ENCODE measurements at regions not wholly inside any gene's neighbourhood (a gene's known extent, or its start where the extent isn't known, plus 50 kb on each side); places are given as distances from the start of the nearest gene placed in this dataset.

DNA sequence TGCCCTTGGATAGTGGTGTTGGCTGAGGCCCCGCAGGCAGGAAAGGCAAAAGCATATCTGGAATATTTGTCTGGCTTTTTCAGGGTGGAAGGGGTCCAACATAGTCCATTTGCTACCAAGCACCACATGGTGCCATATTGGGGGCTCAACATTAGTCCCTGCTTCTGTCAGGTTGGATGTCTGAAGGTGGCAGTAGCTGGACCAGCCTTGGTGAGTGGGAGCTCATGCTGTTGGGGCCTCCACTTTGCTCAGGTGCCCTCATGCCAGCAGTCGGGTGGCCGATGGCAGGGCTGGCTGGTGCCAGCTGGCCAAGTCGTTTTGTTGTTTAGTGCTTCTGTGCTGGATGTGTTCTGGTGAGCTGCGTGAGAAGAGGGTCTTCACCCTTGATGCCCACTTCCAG is 135.3 kb downstream of the PAPOLA start:
- DNase-seq (ENCODE audit: low read depth), result no peak

DNA sequence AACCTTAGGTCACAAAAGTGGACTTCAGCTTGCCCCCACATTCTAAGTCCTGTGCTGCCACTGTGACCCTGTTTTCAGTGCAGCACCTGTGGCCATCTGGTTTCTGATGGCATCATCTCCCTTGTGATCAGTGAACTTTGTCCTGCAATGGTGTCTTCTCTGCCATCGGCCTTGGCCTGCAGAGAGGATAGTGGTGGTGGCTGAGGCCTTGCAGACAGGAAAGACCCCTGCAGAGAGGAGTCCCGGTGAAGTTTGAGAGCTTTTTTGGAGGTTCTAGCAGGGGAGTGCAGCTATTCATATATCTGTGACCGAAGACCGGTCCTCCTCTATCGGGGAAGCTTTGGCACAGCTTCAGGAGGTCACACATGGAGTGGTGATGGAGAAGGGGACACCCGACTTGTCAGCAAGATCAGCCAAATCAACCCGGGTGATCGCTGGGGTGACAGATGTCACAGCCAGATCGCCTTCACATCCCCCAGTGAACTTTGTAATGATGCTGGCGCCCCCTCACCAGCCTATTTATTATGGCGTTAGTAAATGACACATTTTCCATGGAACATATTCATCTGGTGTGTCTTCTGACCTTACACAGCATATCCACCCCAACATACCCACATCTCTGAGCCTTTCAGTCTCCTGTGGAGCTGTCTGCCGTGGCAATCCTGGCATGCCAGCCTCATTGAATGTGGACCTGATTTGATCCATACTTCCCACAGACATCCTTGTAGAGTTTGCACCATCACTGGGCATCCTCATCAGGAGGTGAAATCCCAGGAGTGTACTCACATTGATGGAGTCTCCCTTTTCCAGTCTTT is 136.1 kb downstream of the PAPOLA start:
- no peak for DNase-seq (ENCODE audit: low read depth)

DNA sequence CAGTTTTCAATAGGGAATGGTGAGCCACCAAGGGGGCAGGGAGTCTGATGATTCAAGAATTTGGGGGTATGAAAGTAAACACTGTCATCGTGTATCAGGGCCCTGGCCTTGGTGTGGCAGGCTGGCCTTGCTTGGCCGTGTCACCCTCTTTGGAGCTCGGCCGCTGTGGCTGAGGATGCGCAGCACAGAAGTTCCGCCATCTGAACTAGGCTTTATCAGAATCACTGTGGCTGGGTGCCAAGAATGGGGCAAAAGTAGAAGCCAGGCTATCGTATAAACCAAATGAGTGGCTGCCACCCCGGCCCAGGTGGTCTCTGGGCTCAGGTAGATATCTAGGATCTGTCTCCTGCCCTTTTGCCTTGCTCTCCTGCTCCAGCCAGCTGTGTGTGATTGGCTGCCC is 137.4 kb downstream of the PAPOLA start:
- no peak for DNase-seq (ENCODE audit: low read depth)

DNA sequence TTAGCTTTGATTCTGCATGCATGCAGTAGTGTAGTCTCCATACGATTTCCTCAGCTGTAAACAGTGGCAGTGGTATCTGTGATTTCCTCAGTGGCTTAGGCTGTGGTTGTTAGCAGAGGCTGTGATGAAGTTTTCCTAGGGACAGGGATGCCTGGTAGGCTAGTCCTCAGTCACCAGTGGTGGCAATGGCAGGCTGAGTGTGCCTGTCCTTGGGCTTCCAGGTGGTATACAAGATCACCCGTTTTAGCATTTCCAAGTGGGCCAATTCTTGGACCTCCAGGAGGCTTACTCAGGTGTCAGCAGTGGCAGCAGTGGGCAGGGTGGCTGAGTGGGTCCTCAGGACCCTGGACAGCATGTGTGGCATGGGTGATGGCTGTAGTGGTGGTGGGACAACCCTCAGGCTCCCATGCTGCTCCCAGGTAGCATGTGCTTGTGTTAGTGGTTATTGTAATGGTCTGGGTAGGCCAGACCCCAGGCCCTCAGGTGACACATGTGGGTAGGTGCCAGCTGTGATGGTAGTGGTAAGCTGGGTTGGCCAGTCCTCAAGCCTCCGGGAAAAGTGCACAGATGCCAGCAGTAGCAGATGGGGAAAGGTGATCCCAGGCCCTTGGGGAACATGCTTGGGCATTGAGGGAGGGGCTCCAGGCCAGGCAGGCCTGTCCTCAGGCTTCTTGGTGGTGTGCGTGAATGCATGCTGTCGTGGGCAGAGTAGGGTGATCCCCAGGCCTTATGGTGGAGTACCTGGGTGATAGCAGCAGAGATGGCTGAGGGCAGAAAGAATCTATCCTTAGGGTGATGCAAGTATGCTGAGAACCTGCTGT is 146.5 kb downstream of the PAPOLA start:
- no peak for DNase-seq (ENCODE audit: low read depth)

DNA sequence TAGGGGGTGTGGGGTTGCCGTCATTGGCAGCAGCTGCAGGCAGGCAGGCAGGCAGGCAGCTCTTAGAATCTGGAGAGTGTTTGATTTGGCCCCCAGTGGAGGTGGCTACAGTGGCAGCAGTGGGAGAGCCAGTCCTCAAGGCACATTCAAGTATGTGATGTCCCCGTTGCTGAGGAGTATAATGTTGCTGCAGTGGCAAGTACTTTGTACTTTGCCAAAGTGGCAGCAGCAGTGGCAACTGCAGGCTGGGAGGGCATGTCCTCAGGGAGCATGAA is 147.1 kb downstream of the PAPOLA start:
- no peak for DNase-seq (ENCODE audit: low read depth)

DNA sequence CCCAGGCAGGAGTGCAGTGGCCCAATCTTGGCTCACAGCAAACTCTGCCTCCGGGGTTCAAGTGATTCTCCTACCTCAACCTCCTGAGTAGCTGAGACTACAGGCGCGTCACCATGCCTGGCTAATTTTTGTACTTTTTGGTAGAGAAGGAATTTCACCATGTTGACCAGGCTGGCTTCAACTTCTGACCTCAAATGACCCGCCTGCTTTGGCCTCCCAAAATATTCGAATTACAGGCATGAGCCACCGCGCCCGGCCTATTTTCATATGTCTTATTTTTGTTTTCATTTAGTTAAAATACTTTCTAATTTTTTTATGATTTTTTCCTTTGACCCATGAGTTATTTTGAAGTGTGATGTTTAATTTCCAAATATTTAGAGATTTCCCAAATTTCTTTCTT is 143.6 kb upstream of the VRK1 start:
- DNase-seq (ENCODE audit: low read depth), result no peak

DNA sequence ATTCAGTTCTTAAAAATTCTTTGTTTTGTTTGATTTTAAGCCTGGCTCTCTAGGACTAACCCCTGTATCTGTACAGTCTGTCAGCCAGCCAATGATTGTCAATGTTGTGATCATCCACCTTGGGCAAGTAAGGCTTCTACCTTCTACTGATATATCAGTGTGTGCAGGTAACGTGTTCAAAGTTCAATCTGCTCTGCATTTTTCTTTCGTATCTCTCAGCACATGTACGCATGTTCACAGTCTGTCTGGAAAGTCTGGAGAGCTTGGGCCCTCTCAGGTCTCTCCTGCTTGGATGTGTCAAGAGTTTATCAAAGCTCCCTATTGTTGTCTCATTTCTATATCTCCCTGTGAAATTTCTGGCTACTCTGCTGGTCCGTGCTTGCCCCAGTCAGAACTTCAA is 138.6 kb upstream of the VRK1 start:
- DNase-seq (ENCODE audit: low read depth), result no peak

DNA sequence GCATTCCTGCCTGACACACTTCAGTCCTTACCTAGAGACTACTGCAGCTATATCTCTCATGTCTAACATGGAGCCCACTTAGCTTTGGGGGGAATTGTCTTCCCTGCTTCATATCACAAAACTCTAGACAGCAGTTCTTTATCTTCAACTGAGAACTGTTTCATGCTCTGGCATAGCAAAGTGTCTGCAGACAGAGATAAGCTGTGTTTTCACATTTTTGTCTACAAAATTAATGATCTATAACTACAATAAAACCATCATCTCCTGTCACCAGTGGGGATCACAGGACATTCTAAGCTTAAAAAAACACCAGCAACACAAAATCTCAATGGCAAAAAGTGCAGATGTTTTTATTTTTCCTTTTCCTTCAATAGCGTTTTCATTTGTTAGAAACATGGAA is 137.1 kb upstream of the VRK1 start:
- no peak for DNase-seq (ENCODE audit: low read depth)

DNA sequence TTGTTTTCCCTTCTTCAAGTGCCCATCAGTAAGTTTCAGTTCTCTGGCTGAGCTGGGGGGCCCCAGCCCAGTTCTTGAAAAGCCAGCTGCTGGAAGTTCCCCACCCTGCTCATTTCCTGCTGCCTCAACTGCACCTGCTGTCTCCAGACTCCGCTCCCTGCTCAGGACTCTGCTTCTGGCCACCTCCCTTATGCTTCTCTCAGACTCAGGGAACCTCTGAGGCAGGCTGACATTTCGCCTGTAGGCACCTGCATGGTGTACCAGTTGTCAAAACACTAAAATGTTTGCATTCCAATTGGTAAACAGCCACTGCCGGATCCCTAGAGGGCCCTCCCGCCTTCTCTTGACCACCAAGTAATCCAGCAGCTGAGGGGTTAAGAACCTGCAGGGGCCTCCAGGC is 136.5 kb upstream of the VRK1 start:
- no peak for DNase-seq (ENCODE audit: low read depth)

DNA sequence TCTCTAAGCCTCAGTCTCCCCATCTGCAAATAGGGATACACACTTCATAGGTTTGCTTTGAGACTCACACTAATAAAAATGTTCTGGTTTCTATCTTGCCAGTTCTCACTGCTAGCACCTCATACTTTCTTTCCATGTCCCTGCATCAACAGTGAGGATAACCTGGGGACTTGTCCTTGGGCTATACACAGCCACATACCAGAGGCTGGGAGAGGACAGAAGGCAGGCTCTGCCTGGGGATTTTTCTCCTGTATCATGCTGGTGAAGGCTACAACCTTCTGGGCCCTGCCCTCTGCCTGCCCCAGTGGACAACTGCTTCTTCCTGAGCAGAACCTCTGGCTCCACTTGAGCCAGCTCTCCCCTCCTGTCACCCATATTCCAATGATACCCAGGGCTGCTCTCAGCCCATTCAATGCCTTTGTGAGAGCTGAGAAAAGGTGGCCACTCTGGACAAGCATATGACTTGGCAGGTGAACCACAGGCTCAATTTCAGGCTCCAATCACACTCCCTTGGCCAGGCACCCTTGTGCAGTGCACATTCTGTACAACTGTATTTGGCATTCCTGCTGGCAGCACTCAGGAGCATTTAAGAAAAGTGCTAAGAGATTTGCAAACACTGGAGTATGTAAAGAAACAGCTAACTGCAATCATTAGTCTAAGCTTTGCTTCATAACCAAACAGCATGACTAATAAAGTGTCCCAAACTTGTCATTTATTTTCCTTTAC is 135.8 kb upstream of the VRK1 start:
- no peak for DNase-seq (ENCODE audit: low read depth)

DNA sequence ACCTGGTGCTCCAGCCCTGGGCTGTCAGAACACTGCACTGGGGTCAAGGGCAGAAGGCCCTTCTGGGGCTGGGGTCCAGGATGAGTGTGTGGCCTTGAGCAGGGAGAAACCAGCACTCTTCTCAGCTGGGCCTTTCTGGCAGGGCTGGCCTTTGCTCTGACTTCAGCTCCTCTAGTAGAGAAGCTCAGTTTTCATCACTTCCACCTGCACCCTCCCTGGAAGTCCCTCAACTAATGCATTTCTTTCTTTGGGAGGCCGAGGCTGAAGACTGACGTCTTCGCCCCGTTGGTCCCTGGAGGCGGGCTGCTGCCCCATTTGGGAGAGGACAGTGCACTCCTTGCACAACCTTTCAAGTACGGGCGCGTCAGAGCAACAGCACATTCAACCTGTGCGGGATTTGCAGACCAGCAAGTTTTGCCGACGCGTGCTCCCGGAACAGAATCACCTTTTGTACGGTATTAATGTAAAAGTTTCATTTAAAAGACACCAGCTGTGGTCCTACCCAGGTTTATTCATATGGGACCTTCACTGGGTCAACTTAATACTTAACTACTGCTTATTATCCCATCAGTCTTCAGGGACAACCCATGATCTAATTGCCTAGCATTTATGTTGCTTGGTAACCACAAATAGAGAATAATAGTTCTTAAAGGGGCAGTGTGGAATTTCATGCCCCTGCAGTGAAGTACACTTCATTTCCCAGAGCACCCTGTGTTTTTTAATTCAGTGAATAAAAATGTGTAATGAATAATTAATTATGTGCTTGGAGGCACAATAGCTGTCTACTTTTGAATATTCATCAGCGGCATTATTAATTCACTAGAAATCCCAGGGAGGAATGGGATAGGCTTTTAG is 134.8 kb upstream of the VRK1 start:
- DNase-seq (ENCODE audit: low read depth), result no peak

DNA sequence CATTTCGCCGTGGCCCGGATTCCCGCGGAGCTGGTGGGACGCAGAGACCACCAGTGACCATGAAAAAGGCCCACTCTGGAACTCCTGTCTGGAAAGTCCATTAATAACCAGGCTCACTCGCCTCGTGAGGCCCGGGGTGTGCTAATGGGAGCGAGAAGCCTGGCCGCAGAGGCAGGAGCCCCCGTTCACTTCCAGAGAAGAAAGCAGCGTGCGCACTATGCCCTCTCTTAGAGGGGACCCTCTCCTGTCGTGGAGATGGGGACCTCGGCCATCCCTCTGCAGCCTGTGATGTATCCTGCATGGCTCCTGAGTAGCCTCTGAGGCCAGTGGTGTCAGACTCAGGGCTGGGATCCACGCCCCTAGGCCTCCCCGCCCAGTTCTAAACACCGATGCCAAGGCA is 134.1 kb upstream of the VRK1 start:
- DNase-seq (ENCODE audit: low read depth), result no peak

DNA sequence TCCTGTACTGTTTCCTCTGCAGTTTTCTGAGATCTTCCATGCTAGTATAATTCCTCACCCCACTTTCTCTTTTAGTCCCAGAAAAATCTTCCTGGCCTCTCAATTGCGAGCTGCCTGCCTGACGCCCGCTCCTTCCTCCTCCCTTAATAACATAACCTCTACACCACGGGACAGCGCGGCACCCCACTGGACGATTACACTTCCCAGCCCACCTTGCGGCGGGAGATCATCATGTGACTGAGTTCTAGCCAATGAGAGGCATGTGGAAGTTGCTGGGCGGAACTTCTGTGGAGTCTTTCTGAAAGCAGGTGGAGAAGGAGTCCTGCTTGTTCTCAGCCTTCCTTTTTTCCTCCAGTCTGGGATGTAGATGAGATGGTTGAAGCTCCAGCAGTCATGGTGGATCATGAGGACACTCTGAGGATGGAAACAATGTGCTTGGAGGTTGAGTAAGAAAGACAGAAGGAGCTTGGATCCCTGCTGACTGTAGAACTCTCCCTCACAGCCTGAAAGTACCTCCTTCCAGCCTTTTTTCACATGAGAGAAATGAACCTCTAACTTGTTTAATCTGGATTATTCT is 133.6 kb upstream of the VRK1 start:
- no peak for DNase-seq (ENCODE audit: low read depth)

DNA sequence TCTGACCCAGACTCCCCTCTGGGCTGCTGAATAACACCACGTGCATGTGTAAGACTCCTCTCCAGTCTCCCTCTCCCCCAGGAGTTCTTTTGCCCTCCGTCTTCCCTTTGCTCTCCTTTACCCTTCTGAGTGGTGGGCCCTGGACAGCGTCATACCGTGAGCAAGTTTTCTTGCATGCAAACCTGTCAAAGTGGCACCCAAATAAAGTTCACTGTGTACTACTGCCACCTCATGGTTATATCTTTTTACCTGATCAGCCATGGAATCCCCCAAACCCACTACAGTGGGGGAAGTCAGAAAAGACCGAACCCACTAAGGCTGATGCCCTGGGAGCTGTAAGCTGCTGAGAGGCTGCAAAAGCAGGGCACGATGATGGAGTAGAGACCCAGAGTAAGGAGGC is 131.1 kb upstream of the VRK1 start:
- DNase-seq (ENCODE audit: low read depth), result no peak

DNA sequence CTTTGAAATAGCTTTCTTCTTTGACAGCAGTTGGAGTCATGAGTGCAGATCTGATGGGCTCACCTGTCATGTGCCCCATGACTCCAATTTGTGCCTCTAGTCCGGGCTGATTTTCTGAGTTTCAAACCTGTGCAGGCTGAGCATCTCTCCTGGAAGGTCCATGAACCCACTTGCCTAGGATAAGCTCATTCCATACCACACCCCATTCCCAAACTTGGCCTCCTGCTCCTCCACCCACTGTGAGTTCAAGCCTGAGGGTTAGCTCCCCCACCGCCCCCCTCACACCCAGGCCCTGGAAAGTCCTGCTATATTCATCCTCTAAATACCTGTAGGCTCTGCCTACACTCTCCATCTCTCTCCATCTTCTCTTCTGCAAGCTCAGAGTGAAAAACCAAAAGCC is 126.8 kb upstream of the VRK1 start:
- DNase-seq (ENCODE audit: low read depth), result no peak

DNA sequence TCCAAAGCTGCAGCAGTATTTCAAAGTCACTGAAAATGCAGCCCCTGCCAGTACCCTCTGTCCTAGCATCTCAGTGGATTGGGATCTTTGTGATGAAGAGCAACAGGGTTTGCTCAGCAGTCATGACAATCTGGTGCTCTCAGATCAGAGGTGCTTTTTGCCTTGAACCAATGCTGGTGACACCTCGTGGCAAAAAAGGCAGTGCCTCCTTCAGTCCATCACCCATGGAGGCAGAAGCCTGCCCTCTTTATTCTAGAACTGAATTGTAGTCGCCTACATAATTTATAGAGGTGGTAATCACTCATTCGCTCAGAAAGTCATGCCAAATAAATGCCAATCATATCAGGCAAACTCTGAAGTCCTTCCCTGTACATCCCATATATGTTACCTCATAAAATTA is 126.0 kb upstream of the VRK1 start:
- DNase-seq (ENCODE audit: low read depth), result no peak

DNA sequence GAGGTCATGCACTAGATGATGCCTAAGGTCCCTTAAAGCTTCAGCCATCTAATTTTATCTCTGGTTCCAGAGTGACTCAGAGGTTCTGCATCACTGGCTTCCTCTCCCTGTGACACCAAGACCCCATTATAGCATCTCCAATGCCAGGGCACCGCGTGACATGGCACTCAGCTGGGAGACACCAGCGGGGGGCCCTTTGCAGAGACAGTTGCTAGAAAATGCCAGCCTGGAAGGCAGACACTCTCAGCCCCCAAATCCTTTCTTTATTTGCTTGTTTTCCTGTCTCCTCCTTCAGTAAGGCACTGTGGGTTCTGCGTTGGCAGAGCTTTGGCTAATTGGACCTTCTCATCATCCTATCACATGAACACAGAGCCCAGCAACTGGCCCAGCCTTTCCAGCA is 123.5 kb upstream of the VRK1 start:
- peak; percentile 3 for DNase-seq (ENCODE audit: low read depth)

DNA sequence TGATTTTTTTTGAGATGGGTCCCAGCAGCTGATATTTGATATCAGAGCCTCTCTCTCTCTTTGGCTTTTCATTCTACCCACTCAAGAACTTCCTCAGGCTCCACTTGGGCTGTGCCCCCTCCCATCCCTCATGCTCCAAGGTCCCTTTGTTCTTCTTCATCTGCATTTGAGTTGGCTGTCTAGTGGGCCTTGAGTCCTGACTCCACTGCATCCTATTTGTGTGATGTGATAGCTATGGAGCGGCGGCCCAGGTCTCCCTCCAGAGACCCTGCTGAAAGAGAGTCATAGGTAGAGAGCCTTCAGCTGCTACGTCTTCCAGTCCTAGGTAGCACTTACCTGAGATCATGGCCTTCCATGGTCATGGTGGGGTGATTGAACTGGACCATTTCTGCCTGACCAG is 123.1 kb upstream of the VRK1 start:
- DNase-seq (ENCODE audit: low read depth), result no peak

DNA sequence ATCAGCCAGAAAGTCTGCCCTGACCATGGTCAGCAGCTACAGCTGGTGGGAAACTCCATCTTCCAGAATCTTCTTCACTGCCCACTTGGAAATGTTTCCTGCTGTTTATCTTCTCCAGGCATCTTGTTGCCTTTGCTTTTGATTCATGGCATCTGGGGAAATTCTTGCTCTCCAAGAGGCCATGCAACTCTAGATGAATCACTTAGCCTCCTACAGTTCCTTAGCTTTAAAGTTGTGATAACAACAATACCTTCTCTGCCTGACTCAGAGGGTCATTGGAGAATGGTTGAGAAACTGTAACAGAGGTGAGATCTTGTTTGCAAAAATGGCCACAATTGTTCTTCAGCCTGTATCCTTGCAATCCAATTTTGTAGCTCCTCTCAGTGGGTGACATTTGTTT is 121.0 kb upstream of the VRK1 start:
- DNase-seq (ENCODE audit: low read depth), result no peak

DNA sequence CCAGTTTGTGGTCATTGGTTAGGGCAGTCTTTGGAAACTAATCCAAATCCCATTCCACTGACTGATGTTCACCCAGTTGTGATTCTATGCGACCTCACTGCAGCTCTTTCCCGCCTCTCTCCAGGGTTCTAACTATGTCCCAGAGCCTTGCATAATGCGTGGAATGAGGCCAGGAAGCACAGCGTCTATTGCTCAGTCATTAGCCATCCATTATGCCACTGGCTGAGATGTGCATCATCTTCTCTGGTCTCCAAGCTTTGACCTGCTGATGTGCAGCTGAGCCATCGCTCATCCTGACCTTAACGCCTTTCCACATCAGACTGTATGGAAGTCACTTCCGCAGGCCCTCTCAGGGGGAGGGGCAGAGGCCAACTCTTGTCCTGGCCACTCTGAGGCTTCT is 115.4 kb upstream of the VRK1 start:
- DNase-seq (ENCODE audit: low read depth), result no peak

DNA sequence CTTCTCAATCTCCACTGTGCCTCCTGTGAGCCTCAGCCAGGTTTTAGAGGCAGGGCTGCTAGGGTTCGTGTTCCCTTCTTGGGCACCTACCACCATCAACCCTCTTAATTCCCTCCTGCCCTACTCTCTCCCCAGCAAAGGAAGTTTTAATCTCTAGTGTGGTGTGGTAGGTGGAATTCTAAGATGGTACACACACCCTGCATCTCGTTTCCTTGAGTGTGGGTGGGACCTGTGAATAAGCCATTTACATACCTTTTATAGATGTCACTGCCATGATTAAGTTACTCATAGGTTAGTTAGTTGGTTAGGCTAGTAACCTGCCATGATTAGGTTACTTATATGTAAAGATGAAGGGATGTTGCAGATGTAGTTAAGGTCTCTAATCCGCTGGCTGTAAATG is 114.8 kb upstream of the VRK1 start:
- DNase-seq (ENCODE audit: low read depth), result no peak

Data from myocyte (in vitro differentiated cells).